Adrenal gland (tissue), 5 donors: ENCODE measurements at regions not wholly inside any gene's neighbourhood (a gene's known extent, or its start where the extent isn't known, plus 50 kb on each side); places are given as distances from the start of the nearest gene placed in this dataset.

Experiments
- CTCF ChIP-seq, 6 experiments: fragments of 450-650 bp in 4 of 6; fragments of 200-600 bp in 2 of 6; sonication (generic) in 1 of 6; IDR thresholded peaks; 1 replicate in 5 of 6; 2 replicates in 1 of 6; pipeline versions ENCODE4 v1.5.1 to v1.8.0; 2016 to 2021; ENCODE audit warnings: antibody characterized with exemption in 6 of 6, mild to moderate bottlenecking in 2 of 6, moderate library complexity in 1 of 6
- POLR2A ChIP-seq, 2 donors: fragments of 450-650 bp; IDR thresholded peaks; one replicate each; pipeline ENCODE4 v1.6.1; 2017; ENCODE audit warnings: antibody characterized with exemption in 2 of 2, mild to moderate bottlenecking in 2 of 2, moderate library complexity in 1 of 2
- donor health status: DM: no; HTN: no; CAD: no.

GRCh38 chr19:31570718-31571117 is 221.5 kb upstream of the TSHZ3 start:
- TF ChIP-seq CTCF (IDR thresholded peaks at IDR 0.05) (no peak), POLR2A (IDR thresholded peaks at IDR 0.05) (no peak)
